Endothelial cell of umbilical vein (primary cell): ENCODE measurements at regions not wholly inside any gene's neighbourhood (a gene's known extent, or its start where the extent isn't known, plus 50 kb on each side); places are given as distances from the start of the nearest gene placed in this dataset.

ENCODE experiments used
- BruUV-seq: library from RNA; stranded (reverse); fragments of 400-500 nt; replicated peaks from 2 replicates; lab custom pipeline; 2021; lab: Mats Ljungman, UMichigan
- CTCF ChIA-PET: fragments of 300-600, 350-600 bp; sonication (Branson Sonifier 250); formaldehyde crosslinking; loops from one replicate; lab custom pipeline; 2021; ENCODE audit warnings: antibody characterized with exemption, inconsistent platforms; lab: Charles Lee
- POLR2A ChIA-PET: fragments of 300-600, 350-600 bp; sonication (Branson Sonifier 250); formaldehyde crosslinking; loops from one replicate; lab custom pipeline; 2021; ENCODE audit warnings: antibody characterized with exemption, inconsistent platforms; lab: Charles Lee
- DNase-seq: peaks from one replicate; pipeline ENCODE4 v3.0.0-alpha.2; 2011; ENCODE audit warnings: low read depth, low spot score
- FAIRE-seq: peaks from 2 replicates; lab custom pipeline; 2011; peaks lifted over from hg19 to GRCh38; lab: Jason Lieb, UNC
- H2AFZ ChIP-seq: 2 replicates; pipeline ENCODE4 v1.6.0; 2012; ENCODE audit warnings: low read depth, low read length, control low read depth, inconsistent platforms
- H3K27ac ChIP-seq: 2 replicates; pipeline ENCODE4 v1.5.1; 2011; ENCODE audit warnings: low read depth, mild to moderate bottlenecking, control low read depth, low read length, moderate library complexity; ENCODE audit not compliant: insufficient read depth
- H3K27me3 ChIP-seq, 2 experiments: 2 replicates each; pipeline versions ENCODE4 v1.6.0 to v1.6.1; 2011; ENCODE audit warnings: low read length in 2 of 2, mixed read lengths in 1 of 2; ENCODE audit not compliant: control insufficient read depth in 2 of 2, insufficient read depth in 2 of 2
- H3K36me3 ChIP-seq, 2 experiments: 2 replicates in 1 of 2; 3 replicates in 1 of 2; pipeline ENCODE4 v1.5.1; 2011; ENCODE audit warnings: low read length in 2 of 2, mild to moderate bottlenecking in 1 of 2, moderate library complexity in 1 of 2; ENCODE audit not compliant: control insufficient read depth in 2 of 2, insufficient read depth in 2 of 2; ENCODE audit errors: extremely low read depth in 1 of 2
- H3K4me1 ChIP-seq: 3 replicates; pipeline ENCODE4 v1.5.1; 2011; ENCODE audit warnings: mild to moderate bottlenecking, low read length; ENCODE audit not compliant: control insufficient read depth, insufficient read depth; ENCODE audit errors: extremely low read depth
- H3K4me2 ChIP-seq: 2 replicates; pipeline ENCODE4 v1.6.1; 2011; ENCODE audit warnings: low read length, control low read depth, mixed read lengths; ENCODE audit not compliant: insufficient read depth
- H3K4me3 ChIP-seq, 3 experiments: fragments of 200-600 bp in 1 of 3; sonication (generic), shearing (Covaris generic) in 1 of 3; replicated peaks in 1 of 3; 2 replicates each; pipeline ENCODE4 v1.5.1; 2011 to 2016; ENCODE audit warnings: control low read depth in 3 of 3, low read length in 3 of 3, mild to moderate bottlenecking in 2 of 3, inconsistent platforms in 1 of 3, low read depth in 1 of 3, moderate library complexity in 1 of 3; ENCODE audit not compliant: insufficient read depth in 1 of 3
- H3K79me2 ChIP-seq: 2 replicates; pipeline ENCODE4 v1.6.0; 2012; ENCODE audit warnings: low read length, inconsistent platforms; ENCODE audit not compliant: control insufficient read depth, insufficient read depth
- H3K9ac ChIP-seq: replicated peaks from 2 replicates; pipeline ENCODE3; 2011; ENCODE audit warnings: low read length, control low read depth; ENCODE audit not compliant: insufficient read depth; ENCODE audit errors: extremely low read depth
- H3K9me1 ChIP-seq: replicated peaks from 3 replicates; pipeline ENCODE4 v1.6.0; 2011; ENCODE audit warnings: mild to moderate bottlenecking, low read length; ENCODE audit not compliant: control insufficient read depth, insufficient read depth; ENCODE audit errors: extremely low read depth
- H3K9me3 ChIP-seq: replicated peaks from 2 replicates; pipeline ENCODE4 v1.5.1; 2012; ENCODE audit warnings: low read length, inconsistent platforms; ENCODE audit not compliant: control insufficient read depth, insufficient read depth
- H4K20me1 ChIP-seq: replicated peaks from 2 replicates; pipeline ENCODE3; 2011; ENCODE audit warnings: mild to moderate bottlenecking, low read length; ENCODE audit not compliant: control insufficient read depth, insufficient read depth; ENCODE audit errors: extremely low read depth
- EZH2 ChIP-seq: IDR thresholded peaks from 2 replicates; pipeline ENCODE4 v1.6.1; 2012; ENCODE audit warnings: borderline replicate concordance, low read depth, mild to moderate bottlenecking, moderate library complexity, low read length, inconsistent platforms; ENCODE audit not compliant: severe bottlenecking
- FOS ChIP-seq: IDR thresholded peaks from 2 replicates; pipeline ENCODE4 v1.6.1; 2011; ENCODE audit warnings: mild to moderate bottlenecking, low read length, moderate library complexity, borderline replicate concordance; ENCODE audit not compliant: insufficient read depth
- GATA2 ChIP-seq: IDR thresholded peaks from 2 replicates; pipeline ENCODE4 v1.7.0; 2011; ENCODE audit warnings: low read depth, mild to moderate bottlenecking, moderate library complexity, mixed read lengths, low read length; ENCODE audit not compliant: insufficient read length, insufficient read depth
- JUN ChIP-seq: IDR thresholded peaks from 2 replicates; pipeline ENCODE4 v1.6.1; 2011; ENCODE audit warnings: borderline replicate concordance, low read depth; ENCODE audit not compliant: insufficient read length, insufficient read depth
- MYC ChIP-seq: IDR thresholded peaks from one replicate; pipeline ENCODE4 v1.6.1; 2011; ENCODE audit warnings: mild to moderate bottlenecking, low read depth, low read length
- POLR2A ChIP-seq: IDR thresholded peaks from 2 replicates; pipeline ENCODE4 v1.6.1; 2012; ENCODE audit warnings: low read depth, mild to moderate bottlenecking, control low read depth, low read length
- POLR2AphosphoS5 ChIP-seq: IDR thresholded peaks from 2 replicates; pipeline ENCODE4 v1.6.1; 2012; ENCODE audit warnings: low read depth, mild to moderate bottlenecking, control low read depth, low read length, moderate library complexity; ENCODE audit not compliant: insufficient read depth
- dilution Hi-C: fragments of 300-500 bp; cut with MboI; formaldehyde crosslinking; loops from one replicate; pipeline ENCODE4 v1.15.0; 2019; ENCODE audit warnings: low sequenced_read_pairs; ENCODE audit not compliant: extremely low pct_ligation_motif_present
- intact Hi-C: fragments of 100-400 bp; cut with micrococcal nuclease; formaldehyde crosslinking; loops from one replicate; pipeline ENCODE4 v1.10.0; 2022
- TF ChIP-seq, protein P1 (sequence below): IDR thresholded peaks from 2 replicates; pipeline ENCODE4 v1.6.1; 2011; ENCODE audit not compliant: insufficient read depth, insufficient read length

DNA sequence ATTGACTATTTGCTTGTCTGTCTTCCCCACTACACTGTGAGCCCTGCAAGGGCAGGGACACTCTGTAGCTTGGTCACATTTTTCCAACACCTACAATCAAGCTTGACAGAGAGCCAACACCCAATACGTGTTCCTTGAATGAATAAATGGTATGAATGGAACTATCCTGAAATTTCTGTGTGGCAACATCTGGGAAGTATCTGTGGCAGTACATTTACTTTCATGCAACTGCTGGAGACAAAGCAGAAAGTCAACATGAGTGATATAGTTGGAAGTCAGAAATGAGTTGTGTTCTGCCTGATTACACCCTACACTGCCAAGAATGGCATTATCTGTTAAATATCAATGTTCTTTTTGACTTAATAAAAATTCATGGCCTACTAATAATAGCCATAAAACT lies 343.5 kb upstream of the F9 start:
- H3K4me1 ChIP-seq, result no peaks in the 10 kb centered on the region
- no peaks in the 10 kb centered on the region for H3K9me3 ChIP-seq
- H3K36me3 ChIP-seq, result no peaks in the 10 kb centered on the region
- no peaks in the 10 kb centered on the region for H4K20me1 ChIP-seq
- no TSS peak for BruUV-seq
- DNase-seq (no peak), FAIRE-seq (no peak)
- H3K4me2 ChIP-seq, result no peak overlapping the region
- no peaks in the 10 kb centered on the region for H3K27me3 ChIP-seq
- dilution Hi-C loops, result no loop called here
- no peak for TF ChIP-seq GATA2
- TF ChIP-seq POLR2AphosphoS5, result no peak
- TF ChIP-seq FOS, result no peak
- TF ChIP-seq JUN, result no peak
- no peak for TF ChIP-seq EZH2
- TF ChIP-seq, protein P1, sequence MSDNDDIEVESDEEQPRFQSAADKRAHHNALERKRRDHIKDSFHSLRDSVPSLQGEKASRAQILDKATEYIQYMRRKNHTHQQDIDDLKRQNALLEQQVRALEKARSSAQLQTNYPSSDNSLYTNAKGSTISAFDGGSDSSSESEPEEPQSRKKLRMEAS, result no peak
- TF ChIP-seq POLR2A, result no peak
- H3K9ac ChIP-seq, result no peak overlapping the region
- no peak overlapping the region for H3K27ac ChIP-seq
- no peaks in the 10 kb centered on the region for H3K9me1 ChIP-seq
- intact Hi-C loops, result no loop called here
- ChIA-PET POLR2A (no interaction called here), CTCF (no interaction called here)
- H3K79me2 ChIP-seq, result no peaks in the 10 kb centered on the region
- no peak overlapping the region for H3K4me3 ChIP-seq
- no peak overlapping the region for H2AFZ ChIP-seq

DNA sequence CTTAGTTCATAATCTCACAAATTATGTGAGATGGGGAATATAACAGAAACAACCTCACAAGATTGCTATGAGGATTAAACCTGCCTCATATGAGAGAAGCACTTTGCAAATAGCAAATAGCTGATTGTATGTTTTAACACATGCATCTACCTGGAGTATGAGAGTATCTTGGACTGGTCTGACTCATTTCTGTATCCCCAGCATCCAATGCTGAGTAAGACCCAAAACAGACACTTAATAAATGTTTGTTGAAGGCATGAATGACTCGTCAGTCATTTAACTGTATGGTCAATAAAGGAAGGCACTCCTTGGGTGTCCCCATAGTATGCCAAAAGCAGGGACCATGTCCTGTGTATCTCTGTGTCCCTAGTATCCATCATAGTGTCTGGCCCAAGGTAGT lies 350.9 kb upstream of the F9 start:
- intact Hi-C loops, result no loop called here
- POLR2A ChIA-PET, result no interaction called here
- H3K9me3 ChIP-seq, result no peaks in the 10 kb centered on the region
- CTCF ChIA-PET, result no interaction called here
- H3K9me1 ChIP-seq, result no peaks in the 10 kb centered on the region
- no peak overlapping the region for H3K4me2 ChIP-seq
- no peaks in the 10 kb centered on the region for H3K79me2 ChIP-seq
- H3K4me1 ChIP-seq, result no peaks in the 10 kb centered on the region
- dilution Hi-C loops, result no loop called here
- H3K9ac ChIP-seq, result no peak overlapping the region
- H2AFZ ChIP-seq, result no peak overlapping the region
- FAIRE-seq (no peak), DNase-seq (no peak)
- no peaks in the 10 kb centered on the region for H3K36me3 ChIP-seq
- no TSS peak for BruUV-seq
- no peak overlapping the region for H3K4me3 ChIP-seq
- TF ChIP-seq GATA2 (no peak), MYC (no peak)
- H4K20me1 ChIP-seq, result no peaks in the 10 kb centered on the region
- H3K27me3 ChIP-seq, result no peaks in the 10 kb centered on the region
- no peak overlapping the region for H3K27ac ChIP-seq
